HL-60 (cell line): ENCODE measurements at regions not wholly inside any gene's neighbourhood (a gene's known extent, or its start where the extent isn't known, plus 50 kb on each side); places are given as distances from the start of the nearest gene placed in this dataset.

Source experiments
- DNase-seq, 2 experiments: peaks; one replicate each; pipeline ENCODE4 v3.0.0-alpha.2; 2010 to 2020; ENCODE audit warnings: low read depth in 1 of 2, low spot score in 1 of 2
- H3K27ac ChIP-seq: fragments of 250-450 bp; sonication (Bioruptor Pico); replicated peaks from 2 replicates; pipeline ENCODE4 v1.5.1; 2020; ENCODE audit warnings: mild to moderate bottlenecking, moderate library complexity
- H3K27me3 ChIP-seq: fragments of 250-450 bp; sonication (Bioruptor Pico); 2 replicates; pipeline ENCODE4 v1.5.1; 2021; ENCODE audit warnings: mild to moderate bottlenecking, moderate library complexity; ENCODE audit not compliant: insufficient read depth, poor library complexity, severe bottlenecking
- H3K4me3 ChIP-seq: replicated peaks from 2 replicates; pipeline ENCODE4 v1.5.1; 2011; ENCODE audit warnings: mild to moderate bottlenecking, control low read depth, low read length; ENCODE audit not compliant: insufficient read depth
- GABPA ChIP-seq: IDR thresholded peaks from 2 replicates; pipeline ENCODE4 v1.6.1; 2012; ENCODE audit warnings: low read depth
- POLR2AphosphoS5 ChIP-seq: IDR thresholded peaks from 2 replicates; pipeline ENCODE4 v1.6.1; 2012; ENCODE audit warnings: low read depth
- SPI1 ChIP-seq: IDR thresholded peaks from 2 replicates; pipeline ENCODE4 v1.6.1; 2012; ENCODE audit warnings: low read depth, mild to moderate bottlenecking, borderline replicate concordance
- TF ChIP-seq, protein P1 (sequence below): IDR thresholded peaks from 2 replicates; pipeline ENCODE4 v1.6.1; 2012; ENCODE audit warnings: low read depth; ENCODE audit not compliant: insufficient replicate concordance
- TF ChIP-seq, protein P2 (sequence below): IDR thresholded peaks from one replicate; pipeline ENCODE4 v1.5.1; 2011; ENCODE audit warnings: low read length, control low read depth, inconsistent platforms; ENCODE audit not compliant: insufficient read depth

GRCh38 chr9:25519286-25519685 lies 159.0 kb downstream of the TUSC1 start:
- Histone ChIP-seq H3K27ac (no peak overlapping the region), H3K4me3 (no peak overlapping the region), H3K27me3 (no peaks in the 10 kb centered on the region)
- TF ChIP-seq GABPA: no peak
- no peak for TF ChIP-seq POLR2AphosphoS5
- TF ChIP-seq SPI1: no peak
- TF ChIP-seq, protein P1, sequence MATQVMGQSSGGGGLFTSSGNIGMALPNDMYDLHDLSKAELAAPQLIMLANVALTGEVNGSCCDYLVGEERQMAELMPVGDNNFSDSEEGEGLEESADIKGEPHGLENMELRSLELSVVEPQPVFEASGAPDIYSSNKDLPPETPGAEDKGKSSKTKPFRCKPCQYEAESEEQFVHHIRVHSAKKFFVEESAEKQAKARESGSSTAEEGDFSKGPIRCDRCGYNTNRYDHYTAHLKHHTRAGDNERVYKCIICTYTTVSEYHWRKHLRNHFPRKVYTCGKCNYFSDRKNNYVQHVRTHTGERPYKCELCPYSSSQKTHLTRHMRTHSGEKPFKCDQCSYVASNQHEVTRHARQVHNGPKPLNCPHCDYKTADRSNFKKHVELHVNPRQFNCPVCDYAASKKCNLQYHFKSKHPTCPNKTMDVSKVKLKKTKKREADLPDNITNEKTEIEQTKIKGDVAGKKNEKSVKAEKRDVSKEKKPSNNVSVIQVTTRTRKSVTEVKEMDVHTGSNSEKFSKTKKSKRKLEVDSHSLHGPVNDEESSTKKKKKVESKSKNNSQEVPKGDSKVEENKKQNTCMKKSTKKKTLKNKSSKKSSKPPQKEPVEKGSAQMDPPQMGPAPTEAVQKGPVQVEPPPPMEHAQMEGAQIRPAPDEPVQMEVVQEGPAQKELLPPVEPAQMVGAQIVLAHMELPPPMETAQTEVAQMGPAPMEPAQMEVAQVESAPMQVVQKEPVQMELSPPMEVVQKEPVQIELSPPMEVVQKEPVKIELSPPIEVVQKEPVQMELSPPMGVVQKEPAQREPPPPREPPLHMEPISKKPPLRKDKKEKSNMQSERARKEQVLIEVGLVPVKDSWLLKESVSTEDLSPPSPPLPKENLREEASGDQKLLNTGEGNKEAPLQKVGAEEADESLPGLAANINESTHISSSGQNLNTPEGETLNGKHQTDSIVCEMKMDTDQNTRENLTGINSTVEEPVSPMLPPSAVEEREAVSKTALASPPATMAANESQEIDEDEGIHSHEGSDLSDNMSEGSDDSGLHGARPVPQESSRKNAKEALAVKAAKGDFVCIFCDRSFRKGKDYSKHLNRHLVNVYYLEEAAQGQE: no peak
- TF ChIP-seq, protein P2, sequence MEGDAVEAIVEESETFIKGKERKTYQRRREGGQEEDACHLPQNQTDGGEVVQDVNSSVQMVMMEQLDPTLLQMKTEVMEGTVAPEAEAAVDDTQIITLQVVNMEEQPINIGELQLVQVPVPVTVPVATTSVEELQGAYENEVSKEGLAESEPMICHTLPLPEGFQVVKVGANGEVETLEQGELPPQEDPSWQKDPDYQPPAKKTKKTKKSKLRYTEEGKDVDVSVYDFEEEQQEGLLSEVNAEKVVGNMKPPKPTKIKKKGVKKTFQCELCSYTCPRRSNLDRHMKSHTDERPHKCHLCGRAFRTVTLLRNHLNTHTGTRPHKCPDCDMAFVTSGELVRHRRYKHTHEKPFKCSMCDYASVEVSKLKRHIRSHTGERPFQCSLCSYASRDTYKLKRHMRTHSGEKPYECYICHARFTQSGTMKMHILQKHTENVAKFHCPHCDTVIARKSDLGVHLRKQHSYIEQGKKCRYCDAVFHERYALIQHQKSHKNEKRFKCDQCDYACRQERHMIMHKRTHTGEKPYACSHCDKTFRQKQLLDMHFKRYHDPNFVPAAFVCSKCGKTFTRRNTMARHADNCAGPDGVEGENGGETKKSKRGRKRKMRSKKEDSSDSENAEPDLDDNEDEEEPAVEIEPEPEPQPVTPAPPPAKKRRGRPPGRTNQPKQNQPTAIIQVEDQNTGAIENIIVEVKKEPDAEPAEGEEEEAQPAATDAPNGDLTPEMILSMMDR: no peak
- no peak for DNase-seq

- Histone ChIP-seq H3K4me3 (no peak overlapping the region), H3K27ac (no peak overlapping the region), H3K27me3 (no peaks in the 10 kb centered on the region)
- no peak for DNase-seq
- TF ChIP-seq, protein P1: no peak
- TF ChIP-seq, protein P2: no peak
- TF ChIP-seq GABPA (no peak), SPI1 (no peak), POLR2AphosphoS5 (no peak)
These were observed 160.5 kb downstream of the TUSC1 start for GRCh38 chr9:25517701-25518100.

- Histone ChIP-seq H3K4me3 (no peak overlapping the region), H3K27ac (no peak overlapping the region), H3K27me3 (no peaks in the 10 kb centered on the region)
- TF ChIP-seq POLR2AphosphoS5: no peak
- TF ChIP-seq SPI1: no peak
- no peak for TF ChIP-seq GABPA
- TF ChIP-seq, protein P2: no peak
- TF ChIP-seq, protein P1: no peak
- no peak for DNase-seq
These were observed 164.7 kb downstream of the TUSC1 start for GRCh38 chr9:25513509-25514033.
